ENCODE measurements at regions not wholly inside any gene's neighbourhood (a gene's known extent, or its start where the extent isn't known, plus 50 kb on each side); places are given as distances from the start of the nearest gene placed in this dataset.
A peak's percentile ranks its signal among the peaks of the same experiment; 100 is the strongest.
"Not testable (repeated sequence)": the region's sequence is repeated elsewhere in the genome, so short reads cannot be mapped to it uniquely, and the experiment has no call there.

DNA sequence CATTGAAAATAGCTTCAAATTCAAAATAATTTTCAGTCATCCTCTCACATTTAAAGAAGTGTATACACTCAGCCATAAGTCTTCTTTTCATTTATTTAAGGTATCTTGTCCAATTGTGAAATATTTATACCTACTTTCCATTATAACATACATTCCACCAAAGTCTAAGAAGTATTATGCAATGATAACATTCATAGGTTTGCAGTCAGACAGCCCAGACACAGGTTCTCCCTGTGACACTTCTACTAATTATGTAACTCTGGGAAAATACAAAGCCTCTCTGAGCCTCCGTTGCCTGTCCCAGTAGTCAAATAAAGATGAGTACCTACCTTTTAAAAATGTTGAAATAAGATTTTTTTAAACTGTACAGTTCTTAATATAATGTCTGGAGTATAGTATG lies 320.9 kb upstream of the RPS23 start:
- no peak overlapping the region for H3K4me3 ChIP-seq (ENCODE audit: low read length)

DNA sequence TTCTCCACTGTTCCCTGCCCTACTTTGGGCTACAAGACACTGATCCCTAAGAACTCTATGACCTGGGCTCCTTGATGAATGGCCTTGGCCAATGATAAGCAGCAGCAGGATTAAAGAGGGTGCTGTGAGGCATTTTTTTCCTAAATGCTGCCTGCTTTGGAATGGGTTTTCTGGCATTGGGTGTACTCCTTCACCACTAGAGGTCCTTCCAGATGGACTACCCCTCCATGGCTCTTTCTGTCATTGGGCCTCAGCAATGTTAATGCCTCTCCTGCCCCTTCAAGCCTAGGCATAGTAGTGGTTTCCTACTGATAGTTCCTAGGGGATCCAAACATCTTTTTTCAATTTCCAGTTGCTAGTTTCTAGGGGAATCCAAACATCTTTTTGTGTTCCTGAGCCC lies 319.3 kb upstream of the RPS23 start:
- Histone ChIP-seq H3K36me3 (ENCODE audit: control insufficient read depth, insufficient read depth, low read length, severe bottlenecking) (no peaks in the 10 kb centered on the region), H3K4me1 (ENCODE audit: control insufficient read depth, insufficient read depth, low read length) (peaks cover 13% of the 10 kb centered on the region), H3K9ac (ENCODE audit: low read length) (no peak overlapping the region), H3K27me3 (replicated peaks; ENCODE audit: control insufficient read depth, insufficient read depth, low read length) (no peaks in the 10 kb centered on the region), H3K9me3 (ENCODE audit: control insufficient read depth, low read length) (no peaks in the 10 kb centered on the region), H3K4me3 (ENCODE audit: low read length) (no peak overlapping the region)
- no peak for DNase-seq (ENCODE audit: low read depth)

More for the DNA sequence above, 320.9 kb upstream of the RPS23 start:
- Histone ChIP-seq H3K9me3 (ENCODE audit: control insufficient read depth, low read length) (no peaks in the 10 kb centered on the region), H3K9ac (ENCODE audit: low read length) (no peak overlapping the region), H3K27me3 (replicated peaks; ENCODE audit: control insufficient read depth, insufficient read depth, low read length) (no peaks in the 10 kb centered on the region), H3K36me3 (ENCODE audit: control insufficient read depth, insufficient read depth, low read length, severe bottlenecking) (no peaks in the 10 kb centered on the region), H3K4me1 (ENCODE audit: control insufficient read depth, insufficient read depth, low read length) (peaks cover 3% of the 10 kb centered on the region)
- DNase-seq (ENCODE audit: low read depth), result no peak

DNA sequence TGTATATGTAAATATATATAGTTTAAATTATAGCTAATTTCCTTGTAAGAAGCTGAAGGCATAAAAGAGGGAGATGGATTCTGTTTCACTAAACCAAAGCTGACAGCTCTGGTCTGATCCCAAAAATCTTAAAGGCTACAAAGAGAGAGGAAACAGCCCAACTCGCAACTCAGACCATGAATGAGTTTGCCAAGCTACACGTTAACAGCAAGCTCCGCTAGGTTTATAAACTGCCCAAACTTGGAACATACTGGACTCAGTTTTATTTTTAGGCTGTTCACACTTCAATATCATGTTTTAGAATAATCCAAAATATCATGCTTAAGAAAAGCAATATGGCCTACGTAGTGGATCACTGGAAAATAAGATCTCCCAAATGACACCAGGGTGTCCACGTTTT lies 318.3 kb upstream of the RPS23 start:
- no peaks in the 10 kb centered on the region for H3K27me3 ChIP-seq (replicated peaks; ENCODE audit: control insufficient read depth, insufficient read depth, low read length)
- no peak overlapping the region for H3K4me3 ChIP-seq (ENCODE audit: low read length)
- no peak overlapping the region for H3K9ac ChIP-seq (ENCODE audit: low read length)
- H3K4me1 ChIP-seq (ENCODE audit: control insufficient read depth, insufficient read depth, low read length), result peaks cover 13% of the 10 kb centered on the region
- DNase-seq (ENCODE audit: low read depth), result no peak
- H3K9me3 ChIP-seq (ENCODE audit: control insufficient read depth, low read length), result no peaks in the 10 kb centered on the region
- H3K36me3 ChIP-seq (ENCODE audit: control insufficient read depth, insufficient read depth, low read length, severe bottlenecking), result no peaks in the 10 kb centered on the region

DNA sequence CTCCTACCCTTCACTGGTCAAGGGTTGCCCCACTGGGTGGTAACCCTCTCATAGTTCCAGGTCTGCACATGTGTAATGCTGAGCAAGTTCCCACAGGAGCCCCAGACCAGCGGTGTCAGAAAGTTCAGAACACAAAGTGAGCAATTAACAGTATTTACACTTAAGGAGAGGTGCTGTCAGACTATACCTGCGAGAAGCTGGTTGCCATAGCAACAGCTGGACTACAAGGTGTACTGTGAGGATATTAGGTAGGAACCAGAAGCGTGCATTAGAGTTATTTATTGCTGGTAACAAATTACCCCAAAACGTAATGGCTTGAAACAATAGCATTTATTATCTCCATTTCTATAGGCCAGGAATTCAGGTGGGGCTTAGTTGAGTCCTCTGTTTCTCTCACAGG lies 317.0 kb upstream of the RPS23 start:
- no peak for DNase-seq (ENCODE audit: low read depth)
- H3K36me3 ChIP-seq (ENCODE audit: control insufficient read depth, insufficient read depth, low read length, severe bottlenecking), result no peaks in the 10 kb centered on the region
- H3K9me3 ChIP-seq (ENCODE audit: control insufficient read depth, low read length), result peaks cover 10% of the 10 kb centered on the region
- peaks cover 13% of the 10 kb centered on the region for H3K4me1 ChIP-seq (ENCODE audit: control insufficient read depth, insufficient read depth, low read length)
- H3K27me3 ChIP-seq (replicated peaks; ENCODE audit: control insufficient read depth, insufficient read depth, low read length), result no peaks in the 10 kb centered on the region
- H3K9ac ChIP-seq (ENCODE audit: low read length), result no peak overlapping the region
- no peak overlapping the region for H3K4me3 ChIP-seq (ENCODE audit: low read length)

DNA sequence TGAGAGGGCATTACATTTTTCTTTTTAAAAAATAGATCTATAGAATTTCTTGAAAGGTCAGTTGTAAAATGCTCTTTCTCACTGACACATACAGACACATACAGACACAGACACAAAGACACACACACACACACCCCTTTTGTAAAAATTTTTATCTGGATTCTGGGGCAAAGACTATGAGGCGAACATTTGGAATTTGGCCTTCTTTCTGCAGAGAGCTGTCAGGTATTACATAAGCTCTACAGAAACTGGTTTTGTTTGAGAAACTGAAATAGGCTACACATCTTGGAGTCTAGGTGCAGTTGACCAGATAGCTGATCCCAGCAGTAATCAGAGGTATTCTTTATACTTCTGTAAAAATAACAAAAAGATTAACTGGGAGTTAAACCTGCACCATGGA lies 315.9 kb upstream of the RPS23 start:
- Histone ChIP-seq H3K4me1 (ENCODE audit: control insufficient read depth, insufficient read depth, low read length) (peaks cover 13% of the 10 kb centered on the region), H3K4me3 (ENCODE audit: low read length) (no peak overlapping the region), H3K9me3 (ENCODE audit: control insufficient read depth, low read length) (peaks cover 20% of the 10 kb centered on the region), H3K36me3 (ENCODE audit: control insufficient read depth, insufficient read depth, low read length, severe bottlenecking) (no peaks in the 10 kb centered on the region), H3K27me3 (replicated peaks; ENCODE audit: control insufficient read depth, insufficient read depth, low read length) (no peaks in the 10 kb centered on the region), H3K9ac (ENCODE audit: low read length) (peak overlapping the region; percentile 37)
- peak; percentile 52 for DNase-seq (ENCODE audit: low read depth)

DNA sequence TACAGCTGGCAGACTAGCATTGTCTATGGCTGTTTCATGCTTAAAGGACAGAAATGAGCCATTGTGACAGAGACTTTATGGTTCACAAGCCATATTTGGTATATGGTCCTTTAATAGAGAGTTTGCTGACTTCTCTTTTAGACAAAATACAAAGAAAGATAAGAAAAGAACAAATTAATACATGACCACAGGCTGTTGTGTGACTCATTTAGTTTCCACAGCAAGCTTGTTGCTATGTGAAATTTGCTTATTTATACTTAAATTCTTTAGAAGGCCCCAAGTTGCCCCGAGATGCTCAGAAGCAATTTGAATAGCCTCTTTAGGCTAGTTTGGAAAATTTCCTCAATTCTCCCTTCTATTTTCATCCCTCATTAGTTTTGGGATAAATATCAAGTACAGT lies 315.3 kb upstream of the RPS23 start:
- H3K4me3 ChIP-seq (ENCODE audit: low read length), result no peak overlapping the region
- peaks cover 20% of the 10 kb centered on the region for H3K9me3 ChIP-seq (ENCODE audit: control insufficient read depth, low read length)
- H3K4me1 ChIP-seq (ENCODE audit: control insufficient read depth, insufficient read depth, low read length), result peaks cover 13% of the 10 kb centered on the region
- H3K36me3 ChIP-seq (ENCODE audit: control insufficient read depth, insufficient read depth, low read length, severe bottlenecking), result no peaks in the 10 kb centered on the region
- no peaks in the 10 kb centered on the region for H3K27me3 ChIP-seq (replicated peaks; ENCODE audit: control insufficient read depth, insufficient read depth, low read length)
- peak; percentile 79 for DNase-seq (ENCODE audit: low read depth)
- H3K9ac ChIP-seq (ENCODE audit: low read length), result peak overlapping the region; percentile 37

DNA sequence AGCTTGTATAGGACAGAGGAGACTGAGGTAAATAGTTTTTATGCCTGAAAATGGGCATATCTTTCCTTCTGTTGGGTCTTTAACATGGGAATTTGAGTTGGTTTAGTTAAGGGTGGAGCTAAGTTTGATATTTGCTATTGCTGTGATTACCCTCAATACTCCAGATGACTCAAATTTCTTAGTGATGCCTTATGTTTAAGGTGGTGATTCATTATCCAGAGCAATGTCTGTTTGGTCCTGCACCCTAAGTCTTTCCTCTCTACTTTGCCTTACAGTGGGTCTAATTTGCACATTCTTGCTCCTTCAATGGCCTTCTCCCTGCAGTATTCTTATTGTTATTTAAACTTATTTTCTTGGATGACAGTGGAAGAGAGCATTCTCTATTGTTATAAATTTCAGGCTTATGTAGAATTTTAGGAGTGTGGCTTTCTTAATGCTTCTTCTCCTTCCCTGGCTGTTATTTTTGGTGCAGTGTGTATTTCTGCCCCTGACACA lies 312.9 kb upstream of the RPS23 start:
- no peaks in the 10 kb centered on the region for H3K27me3 ChIP-seq (replicated peaks; ENCODE audit: control insufficient read depth, insufficient read depth, low read length)
- H3K4me3 ChIP-seq (ENCODE audit: low read length), result no peak overlapping the region
- H3K9ac ChIP-seq (ENCODE audit: low read length), result no peak overlapping the region
- no peaks in the 10 kb centered on the region for H3K36me3 ChIP-seq (ENCODE audit: control insufficient read depth, insufficient read depth, low read length, severe bottlenecking)
- DNase-seq (ENCODE audit: low read depth), result no peak
- H3K4me1 ChIP-seq (ENCODE audit: control insufficient read depth, insufficient read depth, low read length), result peaks cover 13% of the 10 kb centered on the region
- peaks cover 20% of the 10 kb centered on the region for H3K9me3 ChIP-seq (ENCODE audit: control insufficient read depth, low read length)

DNA sequence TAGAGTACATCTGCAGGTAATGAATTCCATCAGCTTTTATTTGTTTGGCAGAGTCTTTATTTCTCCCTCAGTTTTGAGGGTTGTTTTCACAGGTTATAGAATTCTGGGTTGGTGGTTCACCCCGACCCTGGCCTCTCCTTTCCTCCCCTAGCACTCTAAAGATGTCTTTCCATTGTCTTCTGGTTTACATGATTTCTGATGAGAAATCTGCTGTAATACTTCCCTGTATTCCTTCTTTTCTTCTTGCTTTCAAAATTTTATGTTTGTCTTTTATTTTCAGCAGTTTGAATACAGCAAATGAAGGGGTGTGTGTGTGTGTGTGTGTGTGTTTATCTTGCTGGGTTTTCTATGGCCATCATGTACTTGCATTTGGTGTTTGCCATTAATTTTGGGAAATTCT lies 312.0 kb upstream of the RPS23 start:
- H3K27me3 ChIP-seq (replicated peaks; ENCODE audit: control insufficient read depth, insufficient read depth, low read length), result no peaks in the 10 kb centered on the region
- peaks cover 20% of the 10 kb centered on the region for H3K4me1 ChIP-seq (ENCODE audit: control insufficient read depth, insufficient read depth, low read length)
- no peak overlapping the region for H3K9ac ChIP-seq (ENCODE audit: low read length)
- peaks cover 20% of the 10 kb centered on the region for H3K9me3 ChIP-seq (ENCODE audit: control insufficient read depth, low read length)
- H3K4me3 ChIP-seq (ENCODE audit: low read length), result no peak overlapping the region
- no peak for DNase-seq (ENCODE audit: low read depth)
- no peaks in the 10 kb centered on the region for H3K36me3 ChIP-seq (ENCODE audit: control insufficient read depth, insufficient read depth, low read length, severe bottlenecking)

DNA sequence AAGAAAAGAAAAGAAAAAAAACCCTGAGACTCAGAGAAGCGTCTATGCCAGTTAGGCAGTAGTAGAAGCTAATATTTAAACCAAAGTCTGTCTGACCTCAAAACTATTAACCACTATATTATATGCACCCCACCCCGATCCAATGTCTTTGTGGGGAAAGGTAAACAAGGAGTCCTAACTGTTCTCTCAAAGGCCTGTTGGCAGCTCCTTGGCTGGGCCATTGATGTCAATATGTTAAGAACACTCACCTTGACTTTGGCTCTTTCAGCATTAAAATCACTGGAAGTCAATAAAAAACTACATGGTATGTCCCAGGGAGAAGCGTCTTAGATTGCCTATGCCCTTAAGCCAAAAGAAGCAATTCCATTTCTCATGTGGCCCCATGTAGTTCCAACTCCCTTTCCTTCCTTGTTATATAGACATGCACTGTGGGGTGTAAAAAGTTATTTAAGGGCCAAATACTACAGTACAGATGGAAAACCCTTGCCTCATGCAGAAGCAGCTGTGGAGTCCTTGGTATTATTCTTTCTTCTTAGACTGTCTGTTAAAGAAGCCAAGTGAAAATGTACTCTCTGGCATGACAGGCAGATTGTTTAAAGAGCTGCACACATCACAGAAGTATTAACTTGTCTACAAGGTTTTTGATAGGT lies 308.6 kb upstream of the RPS23 start:
- Histone ChIP-seq H3K27me3 (replicated peaks; ENCODE audit: control insufficient read depth, insufficient read depth, low read length) (no peaks in the 10 kb centered on the region), H3K9me3 (ENCODE audit: control insufficient read depth, low read length) (peaks cover 40% of the 10 kb centered on the region), H3K4me1 (ENCODE audit: control insufficient read depth, insufficient read depth, low read length) (peaks cover 18% of the 10 kb centered on the region), H3K9ac (ENCODE audit: low read length) (peak overlapping the region; percentile 5), H3K36me3 (ENCODE audit: control insufficient read depth, insufficient read depth, low read length, severe bottlenecking) (no peaks in the 10 kb centered on the region), H3K4me3 (ENCODE audit: low read length) (no peak overlapping the region)
- no peak for DNase-seq (ENCODE audit: low read depth)

DNA sequence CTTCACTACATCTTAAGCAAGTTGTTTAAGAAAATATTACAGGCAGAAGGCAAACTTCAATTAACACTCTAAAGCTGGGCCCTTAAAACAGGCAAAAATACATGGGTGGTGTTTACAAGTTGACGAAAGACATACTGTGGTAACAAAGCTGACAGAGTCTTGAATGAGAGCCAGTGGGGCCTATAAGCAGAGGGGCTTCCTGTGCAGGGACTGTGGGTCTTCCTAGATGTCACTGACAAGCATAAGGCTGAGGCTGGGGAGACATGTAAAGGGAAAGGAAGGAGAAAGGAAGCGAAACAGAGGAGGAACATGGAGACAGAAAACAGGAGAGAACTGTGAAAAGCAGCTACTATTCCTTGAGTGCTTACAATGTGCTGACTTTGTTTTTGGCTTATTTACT lies 308.0 kb upstream of the RPS23 start:
- no peak overlapping the region for H3K4me3 ChIP-seq (ENCODE audit: low read length)
- H3K27me3 ChIP-seq (replicated peaks; ENCODE audit: control insufficient read depth, insufficient read depth, low read length), result no peaks in the 10 kb centered on the region
- H3K9me3 ChIP-seq (ENCODE audit: control insufficient read depth, low read length), result peaks cover 46% of the 10 kb centered on the region
- DNase-seq (ENCODE audit: low read depth), result no peak
- H3K36me3 ChIP-seq (ENCODE audit: control insufficient read depth, insufficient read depth, low read length, severe bottlenecking), result no peaks in the 10 kb centered on the region
- H3K4me1 ChIP-seq (ENCODE audit: control insufficient read depth, insufficient read depth, low read length), result peaks cover 18% of the 10 kb centered on the region
- peak overlapping the region; percentile 5 for H3K9ac ChIP-seq (ENCODE audit: low read length)

DNA sequence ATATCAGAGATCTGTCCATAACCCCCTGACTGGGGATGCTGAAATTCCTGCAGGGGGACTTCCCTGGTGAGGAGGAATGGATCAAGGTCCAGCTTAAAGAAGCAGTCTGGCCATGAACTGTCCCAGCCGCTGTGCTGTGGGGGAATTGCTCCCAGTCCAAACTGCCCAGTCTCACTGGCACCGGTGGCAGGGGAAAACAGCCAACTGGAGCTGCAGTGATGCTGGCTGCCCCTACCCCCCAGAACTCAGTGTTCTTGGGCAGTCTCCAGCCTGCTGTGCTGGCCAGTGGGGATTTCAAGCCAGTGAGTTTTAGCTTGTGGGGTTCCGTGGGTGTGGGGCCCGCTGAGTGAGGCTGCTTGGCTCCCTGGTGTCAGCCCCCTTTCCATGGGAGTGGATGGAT lies 306.5 kb upstream of the RPS23 start:
- Histone ChIP-seq H3K36me3 (ENCODE audit: control insufficient read depth, insufficient read depth, low read length, severe bottlenecking) (no peaks in the 10 kb centered on the region), H3K9ac (ENCODE audit: low read length) (no peak overlapping the region), H3K27me3 (replicated peaks; ENCODE audit: control insufficient read depth, insufficient read depth, low read length) (no peaks in the 10 kb centered on the region), H3K4me3 (ENCODE audit: low read length) (no peak overlapping the region), H3K4me1 (ENCODE audit: control insufficient read depth, insufficient read depth, low read length) (peaks cover 18% of the 10 kb centered on the region), H3K9me3 (ENCODE audit: control insufficient read depth, low read length) (peaks cover 31% of the 10 kb centered on the region)
- no peak for DNase-seq (ENCODE audit: low read depth)

DNA sequence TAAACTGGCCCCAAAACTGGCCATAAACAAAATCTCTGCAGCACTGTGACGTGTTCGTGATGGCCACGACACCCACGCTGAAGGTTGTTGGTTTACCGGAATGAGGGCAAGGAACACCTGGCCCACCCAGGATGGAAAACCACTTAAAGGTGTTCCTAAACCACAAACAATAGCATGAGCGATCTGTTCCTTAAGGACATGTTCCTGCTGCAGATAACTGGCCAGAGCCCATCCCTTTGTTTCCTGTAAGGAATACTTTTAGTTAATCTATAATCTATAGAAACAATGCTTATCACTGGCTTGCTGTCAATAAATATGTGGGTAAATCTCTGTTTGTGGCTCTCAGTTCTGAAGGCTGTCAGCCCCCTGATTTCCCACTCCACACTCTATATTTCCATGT lies 305.2 kb upstream of the RPS23 start:
- H3K36me3 ChIP-seq (ENCODE audit: control insufficient read depth, insufficient read depth, low read length, severe bottlenecking); DNase-seq (ENCODE audit: low read depth); H3K9ac ChIP-seq (ENCODE audit: low read length); H3K4me3 ChIP-seq (ENCODE audit: low read length); H3K27me3 ChIP-seq (replicated peaks; ENCODE audit: control insufficient read depth, insufficient read depth, low read length): not testable (repeated sequence)
- H3K4me1 ChIP-seq (ENCODE audit: control insufficient read depth, insufficient read depth, low read length), result peaks cover 18% of the 10 kb centered on the region
- peaks cover 26% of the 10 kb centered on the region for H3K9me3 ChIP-seq (ENCODE audit: control insufficient read depth, low read length)
